ENCODE measurements at regions not wholly inside any gene's neighbourhood (a gene's known extent, or its start where the extent isn't known, plus 50 kb on each side); places are given as distances from the start of the nearest gene placed in this dataset.
A peak's percentile ranks its signal among the peaks of the same experiment; 100 is the strongest.

- Histone ChIP-seq H3K27ac (no peak overlapping the region), H3K4me1 (replicated peaks in 1 of 2) (peaks cover 0 to 12% of the 10 kb centered on the region in 2 donors), H3K36me3 (replicated peaks in 1 of 2) (no peaks in the 10 kb centered on the region), H3K27me3 (no peaks in the 10 kb centered on the region), H3K4me3 (no peak overlapping the region), H3K9me3 (replicated peaks in 1 of 3) (no peaks in the 10 kb centered on the region)
- intact Hi-C loops (cut with DNase I) = no loop called here
- 75 to 88% (median 85%) methylated on average over 1 of the region's 1 CpG for WGBS, 4 donors
- no peak for TF ChIP-seq POLR2A (IDR thresholded peaks at IDR 0.05)
- TF ChIP-seq, protein P1, sequence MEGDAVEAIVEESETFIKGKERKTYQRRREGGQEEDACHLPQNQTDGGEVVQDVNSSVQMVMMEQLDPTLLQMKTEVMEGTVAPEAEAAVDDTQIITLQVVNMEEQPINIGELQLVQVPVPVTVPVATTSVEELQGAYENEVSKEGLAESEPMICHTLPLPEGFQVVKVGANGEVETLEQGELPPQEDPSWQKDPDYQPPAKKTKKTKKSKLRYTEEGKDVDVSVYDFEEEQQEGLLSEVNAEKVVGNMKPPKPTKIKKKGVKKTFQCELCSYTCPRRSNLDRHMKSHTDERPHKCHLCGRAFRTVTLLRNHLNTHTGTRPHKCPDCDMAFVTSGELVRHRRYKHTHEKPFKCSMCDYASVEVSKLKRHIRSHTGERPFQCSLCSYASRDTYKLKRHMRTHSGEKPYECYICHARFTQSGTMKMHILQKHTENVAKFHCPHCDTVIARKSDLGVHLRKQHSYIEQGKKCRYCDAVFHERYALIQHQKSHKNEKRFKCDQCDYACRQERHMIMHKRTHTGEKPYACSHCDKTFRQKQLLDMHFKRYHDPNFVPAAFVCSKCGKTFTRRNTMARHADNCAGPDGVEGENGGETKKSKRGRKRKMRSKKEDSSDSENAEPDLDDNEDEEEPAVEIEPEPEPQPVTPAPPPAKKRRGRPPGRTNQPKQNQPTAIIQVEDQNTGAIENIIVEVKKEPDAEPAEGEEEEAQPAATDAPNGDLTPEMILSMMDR (IDR thresholded peaks at IDR 0.05) = no peak
- DNase-seq = no peak
Measured at GRCh38 chr3:117842086-117842485, 1132.5 kb downstream of the TUSC7 start.

- intact Hi-C loops (cut with DNase I) = no loop called here
- H3K9me3 ChIP-seq (replicated peaks in 1 of 3) = no peaks in the 10 kb centered on the region
- no peak overlapping the region for H3K4me3 ChIP-seq
- DNase-seq = no peak
- H3K4me1 ChIP-seq (replicated peaks in 1 of 2) = peaks cover 0 to 15% of the 10 kb centered on the region in 2 donors
- no peaks in the 10 kb centered on the region for H3K36me3 ChIP-seq (replicated peaks in 1 of 2)
- no peak for TF ChIP-seq POLR2A (IDR thresholded peaks at IDR 0.05)
- TF ChIP-seq, protein P1 (IDR thresholded peaks at IDR 0.05) = no peak
- H3K27ac ChIP-seq = no peak overlapping the region
- no peaks in the 10 kb centered on the region for H3K27me3 ChIP-seq
Measured at GRCh38 chr3:117843356-117843755, 1133.8 kb downstream of the TUSC7 start.

GRCh38 chr3:117844676-117845075 is 1135.1 kb downstream of the TUSC7 start:
- Histone ChIP-seq H3K4me3 (no peak overlapping the region), H3K36me3 (replicated peaks in 1 of 2) (no peaks in the 10 kb centered on the region), H3K27ac (no peak overlapping the region), H3K9me3 (replicated peaks in 1 of 3) (no peaks in the 10 kb centered on the region), H3K27me3 (no peaks in the 10 kb centered on the region), H3K4me1 (replicated peaks in 1 of 2) (peaks cover 0 to 15% of the 10 kb centered on the region in 2 donors)
- intact Hi-C loops (cut with DNase I) = no loop called here
- TF ChIP-seq POLR2A (IDR thresholded peaks at IDR 0.05) = no peak
- TF ChIP-seq, protein P1 (IDR thresholded peaks at IDR 0.05) = no peak
- WGBS, 4 donors = 48 to 87% (median 66%) methylated on average over 2 of the region's 2 CpGs
- DNase-seq = peak in 1 of 7 donors; percentile 33

DNA sequence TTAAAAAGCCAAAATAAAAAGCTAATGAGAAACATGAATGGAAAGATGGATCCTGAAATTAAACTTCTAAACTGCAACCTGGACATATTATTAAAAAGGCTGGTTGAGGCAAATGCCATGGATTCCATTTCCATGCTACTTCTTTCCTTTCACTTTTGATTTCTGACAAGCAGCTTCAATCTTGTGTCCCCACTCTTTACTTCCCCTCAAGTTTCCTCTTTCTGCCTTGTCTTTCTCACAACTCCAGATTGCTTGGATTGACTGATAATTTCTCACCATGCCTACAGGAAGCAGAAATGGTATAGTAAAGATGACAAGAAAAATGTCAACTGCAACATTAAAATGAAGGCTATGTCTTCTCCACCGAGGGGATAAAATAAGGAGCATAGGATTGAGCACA is 1136.7 kb downstream of the TUSC7 start:
- DNase-seq = no peak
- no peaks in the 10 kb centered on the region for H3K9me3 ChIP-seq (replicated peaks in 1 of 3)
- H3K36me3 ChIP-seq (replicated peaks in 1 of 2) = no peaks in the 10 kb centered on the region
- no peaks in the 10 kb centered on the region for H3K27me3 ChIP-seq
- intact Hi-C loops (cut with DNase I) = no loop called here
- H3K4me1 ChIP-seq (replicated peaks in 1 of 2) = peaks cover 0 to 22% of the 10 kb centered on the region in 2 donors
- 25 to 48% (median 37%) methylated on average over 1 of the region's 1 CpG for WGBS, 4 donors
- TF ChIP-seq, protein P1 (IDR thresholded peaks at IDR 0.05) = no peak
- no peak for TF ChIP-seq POLR2A (IDR thresholded peaks at IDR 0.05)
- no peak overlapping the region for H3K27ac ChIP-seq
- H3K4me3 ChIP-seq = peak overlapping the region in 1 of 4 donors; percentile 36

Measured in adrenal gland (tissue), 9 donors.